OCI-LY1 (cell line): ENCODE measurements at regions not wholly inside any gene's neighbourhood (a gene's known extent, or its start where the extent isn't known, plus 50 kb on each side); places are given as distances from the start of the nearest gene placed in this dataset.
"Not testable (repeated sequence)": the region's sequence is repeated elsewhere in the genome, so short reads cannot be mapped to it uniquely, and the experiment has no call there.

Experiments
- H2AFZ ChIP-seq: fragments of 200-600 bp; sonication (generic), shearing (Covaris generic); 2 replicates; pipeline ENCODE4 v1.6.0; 2014; ENCODE audit warnings: antibody characterized with exemption, mild to moderate bottlenecking, low read length
- H3F3A ChIP-seq: fragments of 200-600 bp; sonication (generic), shearing (Covaris generic); 2 replicates; pipeline ENCODE4 v1.6.0; 2014; ENCODE audit warnings: mild to moderate bottlenecking, antibody characterized with exemption, low read length, moderate library complexity; ENCODE audit not compliant: insufficient read depth
- H3K27ac ChIP-seq: fragments of 200-600 bp; sonication (generic); 2 replicates; pipeline ENCODE4 v1.5.1; 2014; ENCODE audit warnings: low read length, mixed run types, mild to moderate bottlenecking, low read depth; ENCODE audit not compliant: poor library complexity, severe bottlenecking
- H3K27me3 ChIP-seq: fragments of 200-600 bp; sonication (generic); 2 replicates; pipeline ENCODE4 v1.6.0; 2014; ENCODE audit warnings: antibody characterized with exemption, mild to moderate bottlenecking, low read length, moderate library complexity; ENCODE audit not compliant: insufficient read depth
- H3K36me3 ChIP-seq: fragments of 200-600 bp; sonication (generic); 2 replicates; pipeline ENCODE4 v1.6.1; 2014; ENCODE audit warnings: mild to moderate bottlenecking, antibody characterized with exemption, low read length, moderate library complexity, mixed read lengths; ENCODE audit not compliant: insufficient read depth
- H3K4me1 ChIP-seq: fragments of 200-600 bp; sonication (generic); 2 replicates; pipeline ENCODE4 v1.5.1; 2014; ENCODE audit warnings: mild to moderate bottlenecking, low read length, moderate library complexity; ENCODE audit not compliant: insufficient read depth, severe bottlenecking
- H3K4me2 ChIP-seq: fragments of 200-600 bp; sonication (generic), shearing (Covaris generic); 2 replicates; pipeline ENCODE4 v1.6.1; 2014; ENCODE audit warnings: low read length
- H3K4me3 ChIP-seq: fragments of 200-600 bp; sonication (generic); 2 replicates; pipeline ENCODE4 v1.5.1; 2014; ENCODE audit warnings: low read length, low read depth, mild to moderate bottlenecking, mixed read lengths; ENCODE audit not compliant: poor library complexity, severe bottlenecking
- H3K79me2 ChIP-seq: fragments of 200-600 bp; shearing (Covaris generic); 2 replicates; pipeline ENCODE4 v1.6.1; 2016; ENCODE audit warnings: mixed run types, low read length, mixed read lengths; ENCODE audit not compliant: insufficient read depth
- H3K9ac ChIP-seq: fragments of 200-600 bp; sonication (generic), shearing (Covaris generic); 2 replicates; pipeline ENCODE4 v1.6.1; 2014; ENCODE audit warnings: mild to moderate bottlenecking, low read length, mixed read lengths
- H3K9me2 ChIP-seq: fragments of 200-600 bp; sonication (generic), shearing (Covaris generic); 2 replicates; pipeline ENCODE4 v1.6.1; 2014; ENCODE audit warnings: low read depth, mild to moderate bottlenecking, low read length, mixed read lengths
- H3K9me3 ChIP-seq: fragments of 200-600 bp; shearing (Covaris generic); 2 replicates; pipeline ENCODE4 v1.6.1; 2014; ENCODE audit warnings: low read length, mixed read lengths
- H4K20me1 ChIP-seq: fragments of 200-600 bp; sonication (generic), shearing (Covaris generic); 2 replicates; pipeline ENCODE4 v1.6.0; 2016; ENCODE audit warnings: mild to moderate bottlenecking, low read length; ENCODE audit not compliant: insufficient read depth
- TF ChIP-seq, protein P1 (sequence below): fragments of 200-600 bp; sonication (generic), shearing (Covaris generic); IDR thresholded peaks from 2 replicates; pipeline ENCODE4 v1.5.1; 2017; ENCODE audit warnings: mild to moderate bottlenecking, antibody characterized with exemption, low read length, moderate library complexity, mixed read lengths

DNA sequence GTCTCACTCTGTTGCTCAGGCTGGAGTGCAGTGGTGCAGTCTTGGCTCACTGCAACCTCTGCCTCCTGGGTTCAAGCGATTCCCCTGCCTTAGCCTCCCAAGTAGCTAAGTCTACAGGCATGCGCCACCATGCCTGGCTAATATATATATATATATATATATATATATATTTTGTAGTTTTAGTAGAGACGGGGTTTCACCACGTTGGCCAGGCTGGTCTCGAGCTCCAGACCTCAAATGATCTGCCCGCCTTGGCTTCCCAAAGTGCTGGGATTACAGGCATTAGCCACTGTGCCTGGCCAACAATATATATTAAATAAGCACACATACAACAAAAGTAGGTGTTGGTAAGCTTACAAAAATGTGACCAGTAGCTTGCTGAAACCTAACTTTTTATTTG is 1364.3 kb downstream of the CDH12 start:
- H3K27ac ChIP-seq, H3K9me2 ChIP-seq, H3K9ac ChIP-seq, H3K4me2 ChIP-seq, H3K79me2 ChIP-seq, H2AFZ ChIP-seq, H4K20me1 ChIP-seq, H3F3A ChIP-seq, H3K4me1 ChIP-seq, H3K27me3 ChIP-seq, H3K9me3 ChIP-seq, H3K4me3 ChIP-seq, H3K36me3 ChIP-seq: not testable (repeated sequence)

DNA sequence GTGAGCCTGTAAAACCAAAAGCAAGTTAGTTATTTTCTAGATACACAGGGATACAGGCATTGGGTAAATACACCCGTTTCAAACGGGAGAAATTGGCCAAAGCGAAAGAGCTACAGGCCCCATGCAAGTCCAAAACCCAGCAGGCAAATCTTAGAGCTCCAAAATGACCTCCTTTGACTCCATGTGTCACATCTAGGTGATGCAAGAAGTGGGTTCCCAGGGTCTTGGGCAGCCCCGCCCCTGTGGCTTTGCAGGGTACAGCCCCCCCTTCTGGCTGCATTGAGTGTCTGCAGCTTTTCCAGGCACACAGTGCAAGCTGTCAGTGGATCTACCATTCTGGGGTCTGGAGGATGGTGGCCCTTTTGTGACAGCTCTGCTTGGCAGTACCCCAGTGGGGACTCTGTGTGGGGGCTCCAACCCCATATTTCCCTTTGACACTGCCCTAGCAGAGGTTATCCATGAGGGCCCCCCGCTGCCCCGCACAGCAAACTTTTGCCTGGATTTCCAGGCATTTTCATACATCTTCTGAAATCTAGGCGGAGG is 1367.6 kb downstream of the CDH12 start:
- TF ChIP-seq, protein P1, sequence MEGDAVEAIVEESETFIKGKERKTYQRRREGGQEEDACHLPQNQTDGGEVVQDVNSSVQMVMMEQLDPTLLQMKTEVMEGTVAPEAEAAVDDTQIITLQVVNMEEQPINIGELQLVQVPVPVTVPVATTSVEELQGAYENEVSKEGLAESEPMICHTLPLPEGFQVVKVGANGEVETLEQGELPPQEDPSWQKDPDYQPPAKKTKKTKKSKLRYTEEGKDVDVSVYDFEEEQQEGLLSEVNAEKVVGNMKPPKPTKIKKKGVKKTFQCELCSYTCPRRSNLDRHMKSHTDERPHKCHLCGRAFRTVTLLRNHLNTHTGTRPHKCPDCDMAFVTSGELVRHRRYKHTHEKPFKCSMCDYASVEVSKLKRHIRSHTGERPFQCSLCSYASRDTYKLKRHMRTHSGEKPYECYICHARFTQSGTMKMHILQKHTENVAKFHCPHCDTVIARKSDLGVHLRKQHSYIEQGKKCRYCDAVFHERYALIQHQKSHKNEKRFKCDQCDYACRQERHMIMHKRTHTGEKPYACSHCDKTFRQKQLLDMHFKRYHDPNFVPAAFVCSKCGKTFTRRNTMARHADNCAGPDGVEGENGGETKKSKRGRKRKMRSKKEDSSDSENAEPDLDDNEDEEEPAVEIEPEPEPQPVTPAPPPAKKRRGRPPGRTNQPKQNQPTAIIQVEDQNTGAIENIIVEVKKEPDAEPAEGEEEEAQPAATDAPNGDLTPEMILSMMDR, result peak; percentile 26; the same call in 1 of the 2 replicates
- not testable (repeated sequence) for H2AFZ ChIP-seq, H4K20me1 ChIP-seq, H3K4me2 ChIP-seq, H3K9me2 ChIP-seq, H3F3A ChIP-seq, H3K4me3 ChIP-seq, H3K9ac ChIP-seq, H3K4me1 ChIP-seq, H3K36me3 ChIP-seq, H3K79me2 ChIP-seq, H3K27me3 ChIP-seq, H3K27ac ChIP-seq, H3K9me3 ChIP-seq

DNA sequence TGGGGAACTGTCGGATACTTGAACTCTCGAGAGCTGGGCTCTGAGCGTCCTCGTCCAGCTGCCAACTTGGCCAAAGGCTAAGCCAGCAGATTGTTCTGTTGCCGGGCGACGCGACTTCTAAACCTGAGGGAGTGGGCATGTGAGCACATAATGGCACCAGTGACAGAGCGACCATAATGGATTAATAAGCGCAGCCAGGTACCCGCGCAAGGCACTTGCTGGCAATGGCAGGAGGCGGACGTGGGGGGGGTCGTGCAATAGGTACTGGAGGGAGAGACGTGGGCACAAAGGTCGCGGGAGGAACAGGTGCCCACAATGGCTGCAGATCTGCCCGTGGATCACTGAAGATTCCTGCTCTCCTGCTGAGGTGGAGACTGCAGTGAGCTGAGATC is 1368.7 kb downstream of the CDH12 start:
- H3K4me2 ChIP-seq, H3K9me2 ChIP-seq, H3K36me3 ChIP-seq, H3K79me2 ChIP-seq, H3K27me3 ChIP-seq, H3K9ac ChIP-seq, H3F3A ChIP-seq, H3K9me3 ChIP-seq, H3K27ac ChIP-seq, H4K20me1 ChIP-seq, H3K4me3 ChIP-seq, H2AFZ ChIP-seq, H3K4me1 ChIP-seq: not testable (repeated sequence)

DNA sequence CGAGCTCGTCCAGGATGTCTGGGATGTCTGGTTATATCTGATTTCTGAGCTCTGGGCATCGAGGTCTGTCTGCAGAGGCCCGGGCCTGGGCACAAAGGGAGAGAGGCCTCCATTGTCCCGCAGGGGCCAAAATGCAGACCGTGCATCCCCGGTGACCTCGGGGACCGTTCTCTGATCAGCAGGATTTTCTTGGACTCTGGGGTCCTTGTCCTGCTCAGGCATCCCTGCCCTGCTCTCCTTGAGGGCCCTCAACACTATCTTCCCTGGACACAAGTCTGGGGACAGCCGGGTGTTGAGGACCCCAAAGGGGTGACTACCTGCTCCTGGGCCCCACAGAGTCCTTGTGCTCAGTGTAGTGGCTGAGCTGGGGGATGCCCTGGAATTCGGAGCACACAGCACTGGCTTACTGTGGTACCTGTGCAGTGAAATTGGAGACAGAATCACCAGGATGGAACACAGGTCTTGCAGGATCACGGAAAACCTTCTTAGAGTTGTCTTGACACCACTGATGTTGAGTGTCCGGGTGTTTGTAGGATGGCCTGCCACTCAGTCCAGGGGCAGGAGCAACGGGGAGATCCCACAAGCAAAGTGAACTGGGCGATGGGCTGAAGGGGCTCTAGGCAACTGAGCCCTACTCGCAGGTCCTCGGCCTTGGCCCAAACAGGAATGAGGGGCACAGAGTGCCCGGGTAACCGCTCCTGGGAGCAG is 1369.2 kb downstream of the CDH12 start:
- not testable (repeated sequence) for H3K9me3 ChIP-seq

GRCh38 chr5:21482983-21483650 is 1370.0 kb downstream of the CDH12 start:
- H3K4me3 ChIP-seq, H3F3A ChIP-seq, H3K4me1 ChIP-seq, H3K9ac ChIP-seq, H3K36me3 ChIP-seq, H3K79me2 ChIP-seq, H3K27me3 ChIP-seq, H3K9me3 ChIP-seq, H3K27ac ChIP-seq, H3K4me2 ChIP-seq, H2AFZ ChIP-seq, H4K20me1 ChIP-seq, H3K9me2 ChIP-seq: not testable (repeated sequence)

More for the DNA sequence above, 1369.2 kb downstream of the CDH12 start:
- H3K79me2 ChIP-seq, H2AFZ ChIP-seq, H3F3A ChIP-seq, H3K27me3 ChIP-seq, H4K20me1 ChIP-seq, H3K4me2 ChIP-seq, H3K36me3 ChIP-seq, H3K9ac ChIP-seq, H3K9me2 ChIP-seq, H3K4me3 ChIP-seq, H3K4me1 ChIP-seq, H3K27ac ChIP-seq: not testable (repeated sequence)

- H3K4me3 ChIP-seq, H3K27ac ChIP-seq, H3K79me2 ChIP-seq, H3F3A ChIP-seq, H3K9me3 ChIP-seq, H4K20me1 ChIP-seq, H3K4me1 ChIP-seq, H3K36me3 ChIP-seq, H3K9ac ChIP-seq, H3K27me3 ChIP-seq, H2AFZ ChIP-seq, H3K9me2 ChIP-seq, H3K4me2 ChIP-seq: not testable (repeated sequence)
Observed at GRCh38 chr5:21482522-21482921, 1370.6 kb downstream of the CDH12 start.
